Natural killer cell (primary cell): ENCODE measurements at regions not wholly inside any gene's neighbourhood (a gene's known extent, or its start where the extent isn't known, plus 50 kb on each side); places are given as distances from the start of the nearest gene placed in this dataset.

Experiments
- ATAC-seq, 3 donors: fragments of 150-1000 bp in 2 of 3; fragments of 200-7000 bp in 1 of 3; cut with Tn5 transposase; 1 replicate in 1 of 3; 2 replicates in 2 of 3; pipeline ENCODE4 v1.10.0; 2021; ENCODE audit warnings: mild to moderate bottlenecking in 2 of 3, moderate library complexity in 2 of 3
- DNase-seq, 2 donors: peaks; one replicate each; pipeline versions ENCODE4 v3.0.0 to v3.0.0-alpha.2; 2013 to 2021; ENCODE audit warnings: mixed read lengths in 1 of 2
- H3K27ac ChIP-seq: one replicate; pipeline ENCODE4 v1.5.1; 2013; ENCODE audit warnings: mild to moderate bottlenecking, low read length
- H3K27me3 ChIP-seq: one replicate; pipeline ENCODE4 v1.6.1; 2013; ENCODE audit warnings: low read length; ENCODE audit not compliant: control insufficient read depth, insufficient read depth
- H3K36me3 ChIP-seq: one replicate; pipeline ENCODE4 v1.6.1; 2013; ENCODE audit warnings: low read length; ENCODE audit not compliant: control insufficient read depth, insufficient read depth
- H3K4me1 ChIP-seq: one replicate; pipeline ENCODE4 v1.6.1; 2013; ENCODE audit warnings: low read length; ENCODE audit not compliant: control insufficient read depth, insufficient read depth
- H3K4me3 ChIP-seq: one replicate; pipeline ENCODE4 v1.5.1; 2013; ENCODE audit warnings: low read length
- H3K9me3 ChIP-seq: one replicate; pipeline ENCODE4 v1.6.1; 2013; ENCODE audit warnings: low read length; ENCODE audit not compliant: control insufficient read depth, insufficient read depth
- H3K27ac Mint-ChIP-seq, 2 donors: one replicate each; pipeline ENCODE4 v1.8.0; 2022; ENCODE audit warnings: mild to moderate bottlenecking in 2 of 2, mixed read lengths in 2 of 2, moderate library complexity in 1 of 2
- H3K27me3 Mint-ChIP-seq, 2 donors: one replicate each; pipeline ENCODE4 v1.8.0; 2022; ENCODE audit warnings: low read depth in 2 of 2, mixed read lengths in 2 of 2
- H3K36me3 Mint-ChIP-seq: one replicate; pipeline ENCODE4 v1.8.0; 2022; ENCODE audit warnings: mixed read lengths
- H3K4me1 Mint-ChIP-seq, 2 donors: one replicate each; pipeline ENCODE4 v1.8.0; 2022; ENCODE audit warnings: mixed read lengths in 2 of 2
- H3K4me3 Mint-ChIP-seq: one replicate; pipeline ENCODE4 v1.8.0; 2022; ENCODE audit warnings: mild to moderate bottlenecking, moderate library complexity, mixed read lengths
- H3K9me3 Mint-ChIP-seq, 2 donors: one replicate each; pipeline ENCODE4 v1.8.0; 2022; ENCODE audit warnings: mixed read lengths in 2 of 2
- WGBS: methylation state at CpG from one replicate; pipeline ENCODE4 v1.1.7; 2013; ENCODE audit warnings: missing lambda C conversion rate; ENCODE audit not compliant: insufficient coverage; 5-methylcytosine and 5-hydroxymethylcytosine counted together
- intact Hi-C: fragments of 100-400 bp; cut with micrococcal nuclease; formaldehyde crosslinking; loops from one replicate; pipeline ENCODE4 v1.14.2; 2022
- TF ChIP-seq, protein P1 (sequence below): fragments of 200-600 bp; IDR thresholded peaks from one replicate; pipeline ENCODE4 v1.8.0; 2022; ENCODE audit warnings: antibody characterized with exemption

DNA sequence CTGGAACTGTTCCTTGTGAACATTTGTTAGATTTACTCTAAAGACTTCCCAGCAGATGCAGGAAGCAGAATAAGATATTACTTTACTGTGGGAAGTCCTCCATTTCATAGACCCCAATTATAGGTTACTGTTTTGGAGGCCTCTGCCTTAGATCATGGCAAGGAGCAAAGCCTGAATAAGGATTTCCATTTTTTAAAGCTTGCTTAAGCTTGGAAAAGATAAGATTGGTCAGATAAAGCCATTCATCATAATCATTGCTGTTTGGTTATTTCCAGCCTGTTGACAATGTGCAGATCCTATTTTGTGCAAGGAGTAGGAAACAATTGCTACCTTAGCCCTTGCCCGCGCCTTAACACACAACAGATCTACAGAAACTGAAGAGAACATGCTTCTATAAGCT is 129.5 kb upstream of the ITGA1 start:
- Mint-ChIP-seq H3K27me3 (peaks cover 7 to 16% of the 10 kb centered on the region in 2 donors), H3K4me1 (no peaks in the 10 kb centered on the region), H3K36me3 (no peaks in the 10 kb centered on the region), H3K27ac (no peak overlapping the region), H3K4me3 (no peak overlapping the region), H3K9me3 (no peaks in the 10 kb centered on the region)
- intact Hi-C loops: no loop called here
- Histone ChIP-seq H3K36me3 (no peaks in the 10 kb centered on the region), H3K4me1 (no peaks in the 10 kb centered on the region), H3K4me3 (no peak overlapping the region), H3K9me3 (no peaks in the 10 kb centered on the region), H3K27me3 (peaks cover 6% of the 10 kb centered on the region), H3K27ac (no peak overlapping the region)
- ATAC-seq (no peak), DNase-seq (no peak)
- WGBS: no CpG with 5 or more reads among the region's 2 CpGs
- TF ChIP-seq, protein P1, sequence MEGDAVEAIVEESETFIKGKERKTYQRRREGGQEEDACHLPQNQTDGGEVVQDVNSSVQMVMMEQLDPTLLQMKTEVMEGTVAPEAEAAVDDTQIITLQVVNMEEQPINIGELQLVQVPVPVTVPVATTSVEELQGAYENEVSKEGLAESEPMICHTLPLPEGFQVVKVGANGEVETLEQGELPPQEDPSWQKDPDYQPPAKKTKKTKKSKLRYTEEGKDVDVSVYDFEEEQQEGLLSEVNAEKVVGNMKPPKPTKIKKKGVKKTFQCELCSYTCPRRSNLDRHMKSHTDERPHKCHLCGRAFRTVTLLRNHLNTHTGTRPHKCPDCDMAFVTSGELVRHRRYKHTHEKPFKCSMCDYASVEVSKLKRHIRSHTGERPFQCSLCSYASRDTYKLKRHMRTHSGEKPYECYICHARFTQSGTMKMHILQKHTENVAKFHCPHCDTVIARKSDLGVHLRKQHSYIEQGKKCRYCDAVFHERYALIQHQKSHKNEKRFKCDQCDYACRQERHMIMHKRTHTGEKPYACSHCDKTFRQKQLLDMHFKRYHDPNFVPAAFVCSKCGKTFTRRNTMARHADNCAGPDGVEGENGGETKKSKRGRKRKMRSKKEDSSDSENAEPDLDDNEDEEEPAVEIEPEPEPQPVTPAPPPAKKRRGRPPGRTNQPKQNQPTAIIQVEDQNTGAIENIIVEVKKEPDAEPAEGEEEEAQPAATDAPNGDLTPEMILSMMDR: no peak

DNA sequence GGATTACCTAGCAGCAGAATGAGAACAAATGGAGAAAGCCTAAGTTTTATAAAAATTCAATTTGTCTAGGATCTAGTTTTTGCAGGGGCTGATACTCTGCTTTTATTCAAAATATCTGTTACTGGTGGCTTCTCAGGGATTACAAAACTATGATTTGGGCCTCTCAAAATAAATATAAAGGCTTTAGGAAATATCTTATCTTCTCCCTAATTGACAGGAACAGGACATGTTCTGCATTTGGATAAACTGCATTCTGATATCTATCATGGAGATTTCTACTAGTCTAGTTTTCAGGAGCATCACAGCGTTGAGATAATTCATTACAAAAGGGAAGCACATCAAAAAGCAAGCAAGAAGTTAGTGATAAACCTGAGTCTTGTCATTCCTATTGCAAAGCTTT is 127.1 kb upstream of the ITGA1 start:
- H3K36me3 ChIP-seq: no peaks in the 10 kb centered on the region
- ATAC-seq: no peak
- H3K4me1 ChIP-seq: no peaks in the 10 kb centered on the region
- intact Hi-C loops: no loop called here
- H3K4me3 ChIP-seq: no peak overlapping the region
- no peak overlapping the region for H3K27ac ChIP-seq
- Mint-ChIP-seq H3K27me3 (peaks cover 11 to 14% of the 10 kb centered on the region in 2 donors), H3K4me1 (no peaks in the 10 kb centered on the region), H3K9me3 (no peaks in the 10 kb centered on the region), H3K4me3 (no peak overlapping the region), H3K27ac (no peak overlapping the region), H3K36me3 (no peaks in the 10 kb centered on the region)
- TF ChIP-seq, protein P1: no peak
- H3K9me3 ChIP-seq: no peaks in the 10 kb centered on the region
- WGBS: 88% methylated on average over 1 of the region's 1 CpG
- DNase-seq: no peak
- H3K27me3 ChIP-seq: peaks cover 6% of the 10 kb centered on the region

DNA sequence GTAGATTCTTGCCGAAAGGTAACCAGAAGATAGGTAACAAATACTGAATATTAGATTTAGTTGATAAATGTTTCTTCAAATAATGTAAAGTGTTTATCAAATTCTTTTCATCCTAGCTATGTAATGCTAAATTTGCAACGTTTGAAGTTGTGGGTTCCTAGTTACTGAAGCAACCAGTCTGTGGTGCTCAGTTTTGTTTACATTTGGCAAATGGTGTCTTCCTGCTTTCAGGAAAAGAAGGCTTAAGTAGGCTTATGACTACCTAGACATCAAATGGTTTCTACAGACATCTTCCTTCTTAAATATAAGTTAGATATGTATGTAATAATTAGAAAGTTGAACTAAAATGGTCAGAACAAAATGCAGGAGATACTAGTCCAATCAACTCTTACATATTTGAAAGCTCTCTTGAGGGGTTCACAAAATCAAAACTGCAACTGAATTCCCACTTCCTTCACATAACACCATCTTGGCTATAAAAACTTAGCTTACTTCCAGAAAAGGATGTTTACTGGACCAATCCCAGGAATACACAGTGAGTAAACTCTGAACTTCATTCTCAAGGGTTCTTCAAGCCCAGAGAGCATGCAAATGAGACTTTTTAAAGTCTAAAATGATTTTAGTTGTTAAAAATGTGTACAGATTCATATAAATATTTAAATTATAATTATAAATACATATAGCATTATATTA is 125.7 kb upstream of the ITGA1 start:
- TF ChIP-seq, protein P1: no peak
- Histone ChIP-seq H3K4me3 (no peak overlapping the region), H3K9me3 (no peaks in the 10 kb centered on the region), H3K27me3 (peaks cover 1% of the 10 kb centered on the region), H3K27ac (no peak overlapping the region), H3K4me1 (no peaks in the 10 kb centered on the region), H3K36me3 (no peaks in the 10 kb centered on the region)
- H3K4me3 Mint-ChIP-seq: no peak overlapping the region
- no peak overlapping the region for H3K27ac Mint-ChIP-seq
- peaks cover 9 to 18% of the 10 kb centered on the region in 2 donors for H3K27me3 Mint-ChIP-seq
- no peak for ATAC-seq
- DNase-seq: no peak
- intact Hi-C loops: no loop called here
- no peaks in the 10 kb centered on the region for H3K36me3 Mint-ChIP-seq
- 50% methylated on average over 2 of the region's 2 CpGs for WGBS
- H3K4me1 Mint-ChIP-seq: no peaks in the 10 kb centered on the region
- H3K9me3 Mint-ChIP-seq: no peaks in the 10 kb centered on the region

DNA sequence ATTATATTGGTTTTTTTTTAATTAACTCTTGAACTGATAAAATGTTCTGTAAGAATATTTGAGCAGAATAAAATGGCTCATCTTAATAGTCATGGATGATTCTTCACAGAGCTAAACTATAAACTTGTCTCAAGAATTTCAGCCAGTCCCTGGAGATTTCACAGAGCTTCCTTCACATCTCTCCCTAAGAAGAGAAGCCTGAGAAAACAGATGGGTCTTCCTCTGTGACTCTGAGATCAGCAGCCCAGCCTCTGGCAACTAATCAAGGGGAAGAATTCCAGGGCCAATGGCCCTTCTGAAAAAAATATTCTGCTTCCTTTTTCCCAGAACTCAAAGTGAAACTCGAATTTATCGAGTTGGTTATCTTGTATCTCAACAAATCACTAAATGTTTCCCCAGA is 122.2 kb upstream of the ITGA1 start:
- Mint-ChIP-seq H3K36me3 (no peaks in the 10 kb centered on the region), H3K4me3 (no peak overlapping the region), H3K27me3 (peaks cover 17 to 25% of the 10 kb centered on the region in 2 donors), H3K27ac (no peak overlapping the region), H3K4me1 (no peaks in the 10 kb centered on the region), H3K9me3 (peaks cover 0 to 2% of the 10 kb centered on the region in 2 donors)
- no CpG with 5 or more reads among the region's 2 CpGs for WGBS
- intact Hi-C loops: no loop called here
- Histone ChIP-seq H3K4me3 (no peak overlapping the region), H3K9me3 (no peaks in the 10 kb centered on the region), H3K36me3 (no peaks in the 10 kb centered on the region), H3K4me1 (no peaks in the 10 kb centered on the region), H3K27ac (no peak overlapping the region), H3K27me3 (no peaks in the 10 kb centered on the region)
- DNase-seq (no peak), ATAC-seq (no peak)
- TF ChIP-seq, protein P1: no peak
